GM12874 (cell line): ENCODE measurements at regions not wholly inside any gene's neighbourhood (a gene's known extent, or its start where the extent isn't known, plus 50 kb on each side); places are given as distances from the start of the nearest gene placed in this dataset.

ENCODE experiments used
- TF ChIP-seq, protein P1 (sequence below): IDR thresholded peaks from 2 replicates; pipeline ENCODE4 v1.5.1; 2011; ENCODE audit warnings: low read depth, mild to moderate bottlenecking, control low read depth, low read length, moderate library complexity; ENCODE audit not compliant: insufficient read depth

DNA sequence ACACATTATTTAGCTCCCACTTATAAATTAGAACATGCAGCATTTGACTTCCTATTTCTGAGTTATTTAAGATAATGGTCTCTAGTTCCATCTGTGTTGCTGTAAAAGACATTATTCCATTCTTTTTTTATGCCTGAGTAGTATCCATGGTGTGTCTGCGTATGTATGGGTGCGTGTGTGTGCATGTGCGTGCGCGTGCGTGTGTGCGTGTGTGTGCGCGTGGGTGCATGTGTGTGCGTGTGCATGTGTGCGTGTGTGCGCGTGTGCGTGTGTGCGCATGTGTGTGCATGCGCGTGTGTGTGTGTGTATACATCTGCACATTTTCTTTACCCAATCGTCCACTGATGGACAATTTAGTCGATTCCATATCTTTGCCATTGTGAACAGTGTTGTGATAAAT, 479.4 kb upstream of the TMEM132C start:
- TF ChIP-seq, protein P1, sequence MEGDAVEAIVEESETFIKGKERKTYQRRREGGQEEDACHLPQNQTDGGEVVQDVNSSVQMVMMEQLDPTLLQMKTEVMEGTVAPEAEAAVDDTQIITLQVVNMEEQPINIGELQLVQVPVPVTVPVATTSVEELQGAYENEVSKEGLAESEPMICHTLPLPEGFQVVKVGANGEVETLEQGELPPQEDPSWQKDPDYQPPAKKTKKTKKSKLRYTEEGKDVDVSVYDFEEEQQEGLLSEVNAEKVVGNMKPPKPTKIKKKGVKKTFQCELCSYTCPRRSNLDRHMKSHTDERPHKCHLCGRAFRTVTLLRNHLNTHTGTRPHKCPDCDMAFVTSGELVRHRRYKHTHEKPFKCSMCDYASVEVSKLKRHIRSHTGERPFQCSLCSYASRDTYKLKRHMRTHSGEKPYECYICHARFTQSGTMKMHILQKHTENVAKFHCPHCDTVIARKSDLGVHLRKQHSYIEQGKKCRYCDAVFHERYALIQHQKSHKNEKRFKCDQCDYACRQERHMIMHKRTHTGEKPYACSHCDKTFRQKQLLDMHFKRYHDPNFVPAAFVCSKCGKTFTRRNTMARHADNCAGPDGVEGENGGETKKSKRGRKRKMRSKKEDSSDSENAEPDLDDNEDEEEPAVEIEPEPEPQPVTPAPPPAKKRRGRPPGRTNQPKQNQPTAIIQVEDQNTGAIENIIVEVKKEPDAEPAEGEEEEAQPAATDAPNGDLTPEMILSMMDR: no peak

DNA sequence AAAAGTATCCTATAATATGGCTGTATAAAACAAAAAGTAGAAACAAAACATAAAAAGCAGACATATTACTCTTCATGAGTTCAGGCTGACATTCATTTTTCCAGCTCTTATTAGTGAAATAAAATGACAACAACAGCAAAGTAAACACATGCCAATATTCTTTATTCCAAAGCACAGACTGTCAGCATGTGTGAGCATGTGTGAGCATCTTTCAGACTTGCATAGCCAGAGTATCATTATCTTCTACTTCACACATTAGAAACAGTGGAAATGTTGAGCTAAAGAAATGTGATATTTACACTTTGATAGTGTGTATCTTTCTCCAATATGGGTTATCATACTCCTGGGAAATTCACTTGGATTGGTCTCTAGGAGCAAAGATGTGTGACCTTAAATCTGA, 476.6 kb upstream of the TMEM132C start:
- TF ChIP-seq, protein P1: no peak

DNA sequence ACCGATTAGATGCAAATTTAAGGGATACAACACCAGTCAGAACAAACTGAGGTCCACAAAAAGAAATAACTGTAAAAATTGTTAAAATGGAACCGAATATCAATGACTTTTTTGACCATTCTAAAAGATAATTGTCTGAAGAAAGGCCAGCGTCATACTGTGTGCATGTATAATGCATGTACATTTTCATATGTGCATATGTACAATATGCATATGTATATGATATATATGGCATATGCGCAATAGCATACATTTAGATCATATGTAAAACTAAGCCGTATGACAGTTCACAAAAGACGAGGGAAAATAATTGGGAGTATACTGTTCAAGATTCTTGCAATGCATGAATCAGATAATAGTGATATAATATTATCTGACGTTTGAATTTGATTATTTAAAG, 475.8 kb upstream of the TMEM132C start:
- TF ChIP-seq, protein P1: no peak

DNA sequence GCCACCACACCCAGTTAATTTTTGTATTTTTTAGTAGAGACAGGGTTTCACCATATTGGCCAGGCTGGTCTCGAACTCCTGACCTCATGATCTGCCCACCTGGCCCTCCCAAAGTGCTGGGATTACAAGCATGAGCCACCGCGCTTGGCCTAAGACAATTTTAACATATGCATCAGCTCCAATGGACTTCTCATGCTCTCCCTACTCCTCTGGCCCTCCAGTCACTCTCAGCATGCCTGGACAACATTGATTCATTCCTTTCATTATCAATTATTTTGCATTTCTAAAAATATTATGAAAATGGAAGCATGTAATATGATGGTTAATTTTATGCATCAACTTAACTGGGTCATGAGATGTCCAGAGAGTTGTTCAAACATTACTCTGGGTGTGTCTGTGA, 469.1 kb upstream of the TMEM132C start:
- TF ChIP-seq, protein P1: no peak

DNA sequence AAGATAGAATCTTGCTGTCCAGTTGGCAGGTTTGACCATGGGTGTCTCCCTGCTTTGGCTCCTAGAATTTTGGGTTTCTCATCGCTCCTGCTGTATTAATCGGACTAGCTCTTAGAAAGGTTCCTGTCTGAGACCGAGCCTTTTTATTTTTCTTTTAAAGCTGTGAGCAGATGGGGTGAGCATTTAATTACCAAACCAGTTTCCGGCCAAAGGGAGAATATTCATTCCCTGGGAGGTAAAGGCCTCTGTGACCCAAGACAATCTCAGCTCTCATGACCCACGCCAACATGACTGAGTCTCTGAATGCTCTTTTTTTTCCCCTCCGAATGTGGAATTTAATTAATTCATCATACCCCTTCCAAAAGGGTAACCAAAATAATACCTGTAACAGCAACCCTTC, 464.7 kb upstream of the TMEM132C start:
- TF ChIP-seq, protein P1: no peak

DNA sequence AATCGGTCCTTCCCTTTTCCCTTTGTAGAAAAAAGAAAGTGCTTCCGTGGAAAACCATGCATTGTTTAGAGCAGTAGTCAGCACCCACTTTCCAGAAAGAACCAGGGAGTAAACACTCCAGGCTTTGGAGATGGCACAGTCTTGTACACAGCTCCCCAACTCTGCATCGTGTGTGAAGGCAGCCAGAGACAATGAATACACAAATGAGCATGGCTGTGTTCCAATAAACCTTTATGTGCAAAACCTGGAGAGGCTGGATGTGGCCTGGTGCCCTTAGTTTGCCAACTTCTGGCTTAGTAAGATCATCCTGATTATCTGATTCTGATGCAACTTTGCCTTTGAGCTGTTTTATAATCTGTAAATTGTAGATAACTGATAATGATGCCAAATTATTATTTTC, 463.4 kb upstream of the TMEM132C start:
- TF ChIP-seq, protein P1: no peak

DNA sequence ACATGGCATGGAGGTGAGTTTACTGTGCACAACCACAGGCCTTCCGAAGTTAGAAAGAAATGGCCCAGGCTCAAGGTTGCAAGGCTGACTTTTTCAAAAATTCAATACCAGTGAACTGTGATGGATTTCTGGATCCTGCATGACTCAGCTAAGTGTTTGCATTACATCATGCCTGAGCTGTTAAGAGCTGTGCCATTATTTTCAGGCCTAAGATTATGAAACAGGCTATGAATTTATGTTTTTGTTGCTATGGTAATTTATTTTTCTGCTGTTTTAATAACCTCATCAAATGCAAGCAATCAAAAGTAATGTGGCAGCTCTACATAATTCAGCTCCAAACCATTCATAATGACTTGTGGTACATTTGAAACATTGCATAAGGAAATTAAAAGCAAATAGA, 457.7 kb upstream of the TMEM132C start:
- TF ChIP-seq, protein P1: no peak

DNA sequence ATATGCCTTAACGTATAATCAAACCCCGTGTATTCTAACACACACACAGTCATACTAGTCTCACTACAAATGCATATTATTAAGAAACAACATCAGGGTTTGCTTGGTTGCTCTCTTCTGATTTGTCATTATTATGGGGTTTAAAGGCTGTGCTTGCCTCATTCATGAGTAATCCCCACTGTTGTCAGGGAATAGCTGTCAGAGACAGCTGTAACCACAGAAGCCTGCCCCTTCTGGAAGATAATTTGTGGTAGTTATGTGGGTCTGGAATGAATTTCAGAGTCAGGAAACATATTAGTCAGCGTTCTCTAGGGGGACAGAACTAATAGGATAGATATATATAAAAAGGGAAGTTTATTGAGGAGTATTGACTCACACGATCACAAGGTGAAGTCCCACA, 456.9 kb upstream of the TMEM132C start:
- TF ChIP-seq, protein P1: no peak
